H9 (cell line): ENCODE measurements at regions not wholly inside any gene's neighbourhood (a gene's known extent, or its start where the extent isn't known, plus 50 kb on each side); places are given as distances from the start of the nearest gene placed in this dataset.
"Not testable (repeated sequence)": the region's sequence is repeated elsewhere in the genome, so short reads cannot be mapped to it uniquely, and the experiment has no call there.

Source experiments
- DNase-seq: peaks from one replicate; pipeline ENCODE4 v3.0.0-alpha.2; 2017
- H2AFZ ChIP-seq: one replicate; pipeline ENCODE4 v1.6.1; 2013; ENCODE audit warnings: mild to moderate bottlenecking, low read length, control low read depth, moderate library complexity
- H2AK5ac ChIP-seq: 2 replicates; pipeline ENCODE4 v1.6.1; 2013; ENCODE audit warnings: low read length, control low read depth, mixed read lengths; ENCODE audit not compliant: insufficient read length
- H2BK120ac ChIP-seq: one replicate; pipeline ENCODE4 v1.6.1; 2013; ENCODE audit warnings: low read depth, mild to moderate bottlenecking, low read length, control low read depth, inconsistent platforms; ENCODE audit not compliant: poor library complexity, severe bottlenecking
- H2BK12ac ChIP-seq: 2 replicates; pipeline ENCODE4 v1.6.1; 2013; ENCODE audit warnings: low read length, control low read depth, mixed read lengths, low read depth; ENCODE audit not compliant: insufficient read length
- H2BK15ac ChIP-seq: 2 replicates; pipeline ENCODE4 v1.6.1; 2013; ENCODE audit warnings: low read depth, low read length, control low read depth
- H2BK20ac ChIP-seq: one replicate; pipeline ENCODE4 v1.6.1; 2013; ENCODE audit warnings: low read depth, mild to moderate bottlenecking, low read length, control low read depth, inconsistent platforms; ENCODE audit not compliant: poor library complexity, severe bottlenecking
- H2BK5ac ChIP-seq: 2 replicates; pipeline ENCODE4 v1.6.1; 2013; ENCODE audit warnings: low read length, control low read depth, mixed read lengths; ENCODE audit not compliant: insufficient read length
- H3K14ac ChIP-seq: 2 replicates; pipeline ENCODE4 v1.6.1; 2013; ENCODE audit warnings: low read length, control low read depth; ENCODE audit not compliant: insufficient read depth
- H3K18ac ChIP-seq: 2 replicates; pipeline ENCODE4 v1.6.1; 2013; ENCODE audit warnings: low read depth, mild to moderate bottlenecking, mixed read lengths, low read length, control low read depth; ENCODE audit not compliant: insufficient read length
- H3K23ac ChIP-seq: 2 replicates; pipeline ENCODE4 v1.6.1; 2013; ENCODE audit warnings: low read length, control low read depth, mixed read lengths, low read depth; ENCODE audit not compliant: insufficient read length
- H3K23me2 ChIP-seq: 2 replicates; pipeline ENCODE4 v1.6.1; 2013; ENCODE audit warnings: low read depth, mild to moderate bottlenecking, mixed read lengths, low read length, control low read depth; ENCODE audit not compliant: insufficient read length, poor library complexity, severe bottlenecking
- H3K27ac ChIP-seq: 2 replicates; pipeline ENCODE4 v1.5.1; 2013; ENCODE audit warnings: low read length, control low read depth, mixed read lengths, low read depth; ENCODE audit not compliant: insufficient read length
- H3K27me3 ChIP-seq: 2 replicates; pipeline ENCODE4 v1.6.1; 2013; ENCODE audit warnings: low read length, control low read depth, inconsistent platforms; ENCODE audit not compliant: insufficient read depth
- H3K4ac ChIP-seq: 2 replicates; pipeline ENCODE4 v1.6.1; 2013; ENCODE audit warnings: low read depth, mild to moderate bottlenecking, control low read depth, inconsistent platforms, low read length, moderate library complexity
- H3K4me1 ChIP-seq: 2 replicates; pipeline ENCODE4 v1.6.1; 2013; ENCODE audit warnings: low read length, control low read depth, inconsistent platforms; ENCODE audit not compliant: insufficient read depth
- H3K4me2 ChIP-seq: 2 replicates; pipeline ENCODE4 v1.6.1; 2013; ENCODE audit warnings: low read length, control low read depth, mixed read lengths; ENCODE audit not compliant: insufficient read length, insufficient read depth
- H3K56ac ChIP-seq: 2 replicates; pipeline ENCODE4 v1.6.1; 2013; ENCODE audit warnings: low read depth, mild to moderate bottlenecking, mixed read lengths, low read length, control low read depth; ENCODE audit not compliant: insufficient read length
- H3K79me1 ChIP-seq: 2 replicates; pipeline ENCODE4 v1.6.1; 2013; ENCODE audit warnings: low read depth, mild to moderate bottlenecking, moderate library complexity, low read length, control low read depth, inconsistent platforms; ENCODE audit not compliant: insufficient read depth, poor library complexity, severe bottlenecking
- H3K79me2 ChIP-seq: 2 replicates; pipeline ENCODE4 v1.6.1; 2013; ENCODE audit warnings: low read length, control low read depth, inconsistent platforms; ENCODE audit not compliant: insufficient read depth
- H3K9ac ChIP-seq: 2 replicates; pipeline ENCODE4 v1.6.1; 2013; ENCODE audit warnings: low read length, control low read depth, mixed read lengths; ENCODE audit not compliant: insufficient read length; ENCODE audit errors: extremely low read depth
- H3K9me3 ChIP-seq: one replicate; pipeline ENCODE4 v1.6.1; 2013; ENCODE audit warnings: low read depth, low read length, inconsistent platforms; ENCODE audit not compliant: control insufficient read depth
- H3T11ph ChIP-seq: one replicate; pipeline ENCODE4 v1.6.1; 2013; ENCODE audit warnings: mild to moderate bottlenecking, low read length, control low read depth, inconsistent platforms
- H4K20me1 ChIP-seq: one replicate; pipeline ENCODE4 v1.6.1; 2013; ENCODE audit not compliant: control insufficient read depth, insufficient read length, insufficient read depth
- H4K5ac ChIP-seq: 2 replicates; pipeline ENCODE4 v1.6.1; 2013; ENCODE audit warnings: low read depth, mild to moderate bottlenecking, mixed read lengths, low read length, control low read depth; ENCODE audit not compliant: insufficient read length
- H4K8ac ChIP-seq: replicated peaks from 2 replicates; pipeline ENCODE4 v1.6.1; 2013; ENCODE audit warnings: low read length, control low read depth, mixed read lengths, low read depth; ENCODE audit not compliant: insufficient read length
- H4K91ac ChIP-seq: 2 replicates; pipeline ENCODE4 v1.6.1; 2013; ENCODE audit warnings: low read depth, mild to moderate bottlenecking, moderate library complexity, mixed read lengths, low read length, control low read depth; ENCODE audit not compliant: insufficient read length
- H3K27ac Mint-ChIP-seq, 3 experiments: 2 replicates in 2 of 3; 3 replicates in 1 of 3; pipeline ENCODE4 v1.8.0; 2020 to 2021; ENCODE audit warnings: mixed read lengths in 3 of 3, mild to moderate bottlenecking in 1 of 3, moderate library complexity in 1 of 3
- H3K27me3 Mint-ChIP-seq: 2 replicates; pipeline ENCODE4 v1.8.0; 2021; ENCODE audit warnings: low read depth, mild to moderate bottlenecking, moderate library complexity, mixed read lengths
- H3K36me3 Mint-ChIP-seq, 3 experiments: 2 replicates in 2 of 3; 3 replicates in 1 of 3; pipeline ENCODE4 v1.8.0; 2020 to 2021; ENCODE audit warnings: low read depth in 3 of 3, mixed read lengths in 3 of 3; ENCODE audit not compliant: insufficient read depth in 1 of 3
- H3K4me1 Mint-ChIP-seq, 2 experiments: 2 replicates each; pipeline ENCODE4 v1.8.0; 2020; ENCODE audit warnings: mixed read lengths in 2 of 2
- H3K4me3 Mint-ChIP-seq, 2 experiments: 2 replicates in 1 of 2; 3 replicates in 1 of 2; pipeline ENCODE4 v1.8.0; 2020 to 2021; ENCODE audit warnings: mild to moderate bottlenecking in 2 of 2, mixed read lengths in 2 of 2, moderate library complexity in 1 of 2
- H3K9me3 Mint-ChIP-seq, 2 experiments: 2 replicates in 1 of 2; 3 replicates in 1 of 2; pipeline ENCODE4 v1.8.0; 2020; ENCODE audit warnings: mild to moderate bottlenecking in 2 of 2, mixed read lengths in 2 of 2, moderate library complexity in 1 of 2
- WGBS: extraction: QIAGEN DNeasy Blood & Tissue Kit; methylation state at CpG from one replicate; pipeline ENCODE4 v1.1.7; 2013; ENCODE audit warnings: missing lambda C conversion rate, low lambda C conversion rate, mixed read lengths; ENCODE audit not compliant: insufficient read length; ENCODE audit errors: extremely low coverage; 5-methylcytosine and 5-hydroxymethylcytosine counted together
- TF ChIP-seq, protein P1 (sequence below): fragments of 200-600 bp; sonication (generic); conservative IDR thresholded peaks from 3 replicates; pipeline ENCODE4 v1.8.0; 2021; ENCODE audit warnings: antibody characterized with exemption, mild to moderate bottlenecking

DNA sequence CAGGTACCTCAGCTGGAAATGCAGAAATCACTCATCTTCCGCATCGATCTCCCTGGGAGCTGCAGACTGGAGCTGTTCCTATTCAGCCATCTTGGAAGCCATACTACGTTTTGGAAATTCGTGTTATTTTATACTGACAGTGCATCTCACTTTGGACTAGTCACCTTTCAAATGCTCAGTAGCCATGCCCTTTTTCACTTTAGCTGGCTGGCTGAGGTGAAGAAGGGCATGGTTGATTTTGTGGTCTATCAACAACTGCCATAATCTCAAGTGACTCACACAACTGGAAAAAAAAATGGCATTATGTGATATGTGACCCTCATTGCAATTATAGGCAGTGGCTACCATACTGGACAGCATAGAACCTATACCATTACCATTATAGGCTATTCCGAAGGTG is 100.5 kb downstream of the CCDC71L start:
- H3K9ac ChIP-seq, result no peak overlapping the region
- Mint-ChIP-seq H3K27ac (no peak overlapping the region), H3K9me3 (peaks cover 0 to 8% of the 10 kb centered on the region in 2 experiments; a peak in 1 of 5 replicates), H3K4me1 (no peaks in the 10 kb centered on the region), H3K27me3 (peaks cover 4% of the 10 kb centered on the region), H3K36me3 (no peaks in the 10 kb centered on the region; a peak in 1 of 7 replicates), H3K4me3 (no peak overlapping the region)
- H3K23ac ChIP-seq, result no peak overlapping the region
- no peak overlapping the region for H2BK5ac ChIP-seq
- DNase-seq, result no peak
- no peaks in the 10 kb centered on the region for H3K27me3 ChIP-seq
- H3K18ac ChIP-seq, result no peak overlapping the region
- H3K79me2 ChIP-seq, result no peaks in the 10 kb centered on the region
- H2BK12ac ChIP-seq, result no peak overlapping the region
- H2AK5ac ChIP-seq, result no peak overlapping the region
- no peak overlapping the region for H3K27ac ChIP-seq
- no peak overlapping the region for H4K91ac ChIP-seq
- no CpG with 5 or more reads among the region's 5 CpGs for WGBS
- H3K79me1 ChIP-seq, result no peaks in the 10 kb centered on the region
- H2BK20ac ChIP-seq, result no peak overlapping the region
- H3K4ac ChIP-seq, result no peak overlapping the region
- H3K4me1 ChIP-seq, result no peaks in the 10 kb centered on the region
- no peak overlapping the region for H3K4me2 ChIP-seq
- H3T11ph ChIP-seq, result no peak overlapping the region
- no peaks in the 10 kb centered on the region for H3K23me2 ChIP-seq
- H3K14ac ChIP-seq, result no peak overlapping the region
- no peak overlapping the region for H2AFZ ChIP-seq
- no peaks in the 10 kb centered on the region for H4K20me1 ChIP-seq
- H2BK15ac ChIP-seq, result no peak overlapping the region
- TF ChIP-seq, protein P1, sequence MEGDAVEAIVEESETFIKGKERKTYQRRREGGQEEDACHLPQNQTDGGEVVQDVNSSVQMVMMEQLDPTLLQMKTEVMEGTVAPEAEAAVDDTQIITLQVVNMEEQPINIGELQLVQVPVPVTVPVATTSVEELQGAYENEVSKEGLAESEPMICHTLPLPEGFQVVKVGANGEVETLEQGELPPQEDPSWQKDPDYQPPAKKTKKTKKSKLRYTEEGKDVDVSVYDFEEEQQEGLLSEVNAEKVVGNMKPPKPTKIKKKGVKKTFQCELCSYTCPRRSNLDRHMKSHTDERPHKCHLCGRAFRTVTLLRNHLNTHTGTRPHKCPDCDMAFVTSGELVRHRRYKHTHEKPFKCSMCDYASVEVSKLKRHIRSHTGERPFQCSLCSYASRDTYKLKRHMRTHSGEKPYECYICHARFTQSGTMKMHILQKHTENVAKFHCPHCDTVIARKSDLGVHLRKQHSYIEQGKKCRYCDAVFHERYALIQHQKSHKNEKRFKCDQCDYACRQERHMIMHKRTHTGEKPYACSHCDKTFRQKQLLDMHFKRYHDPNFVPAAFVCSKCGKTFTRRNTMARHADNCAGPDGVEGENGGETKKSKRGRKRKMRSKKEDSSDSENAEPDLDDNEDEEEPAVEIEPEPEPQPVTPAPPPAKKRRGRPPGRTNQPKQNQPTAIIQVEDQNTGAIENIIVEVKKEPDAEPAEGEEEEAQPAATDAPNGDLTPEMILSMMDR, result no peak
- H4K5ac ChIP-seq, result no peak overlapping the region
- H3K9me3 ChIP-seq, result no peaks in the 10 kb centered on the region
- H4K8ac ChIP-seq, result no peak overlapping the region
- no peak overlapping the region for H3K56ac ChIP-seq
- H2BK120ac ChIP-seq, result no peak overlapping the region

DNA sequence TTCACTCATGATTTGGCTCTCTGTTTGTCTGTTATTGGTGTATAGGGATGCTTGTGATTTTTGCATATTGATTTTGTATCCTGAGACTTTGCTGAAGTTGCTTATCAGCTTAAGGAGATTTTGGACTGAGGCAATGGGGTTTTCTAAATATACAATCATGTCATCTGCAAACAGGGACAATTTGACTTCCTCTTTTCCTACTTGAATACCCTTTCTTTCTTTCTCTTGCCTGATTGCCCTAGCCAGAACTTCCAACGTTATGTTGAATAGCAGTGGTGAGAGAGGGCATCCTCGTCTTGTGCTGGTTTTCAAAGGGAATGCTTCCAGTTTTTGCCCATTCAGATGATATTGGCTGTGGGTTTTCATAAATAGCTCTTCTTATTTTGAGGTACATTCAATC is 104.7 kb downstream of the CCDC71L start:
- H3K27ac Mint-ChIP-seq, H3K27me3 ChIP-seq, H4K8ac ChIP-seq, H3K4me1 Mint-ChIP-seq, H3K56ac ChIP-seq, H2BK12ac ChIP-seq, H2BK20ac ChIP-seq, H3K79me1 ChIP-seq, H4K20me1 ChIP-seq, H3K23me2 ChIP-seq, H2AFZ ChIP-seq, H3T11ph ChIP-seq, H3K9ac ChIP-seq, H2BK15ac ChIP-seq, H3K36me3 Mint-ChIP-seq, H3K27me3 Mint-ChIP-seq, H3K4ac ChIP-seq, H2AK5ac ChIP-seq, H3K79me2 ChIP-seq, H3K14ac ChIP-seq, H4K5ac ChIP-seq, H4K91ac ChIP-seq, H3K27ac ChIP-seq, H2BK120ac ChIP-seq, H2BK5ac ChIP-seq, H3K18ac ChIP-seq, H3K4me1 ChIP-seq, H3K23ac ChIP-seq, H3K4me2 ChIP-seq, H3K9me3 ChIP-seq, DNase-seq, H3K4me3 Mint-ChIP-seq: not testable (repeated sequence)
- WGBS, result no CpG with 5 or more reads among the region's 2 CpGs
- H3K9me3 Mint-ChIP-seq, result peaks cover 8 to 16% of the 10 kb centered on the region in 2 experiments
